ENCODE measurements at regions not wholly inside any gene's neighbourhood (a gene's known extent, or its start where the extent isn't known, plus 50 kb on each side); places are given as distances from the start of the nearest gene placed in this dataset.
A peak's percentile ranks its signal among the peaks of the same experiment; 100 is the strongest.

DNA sequence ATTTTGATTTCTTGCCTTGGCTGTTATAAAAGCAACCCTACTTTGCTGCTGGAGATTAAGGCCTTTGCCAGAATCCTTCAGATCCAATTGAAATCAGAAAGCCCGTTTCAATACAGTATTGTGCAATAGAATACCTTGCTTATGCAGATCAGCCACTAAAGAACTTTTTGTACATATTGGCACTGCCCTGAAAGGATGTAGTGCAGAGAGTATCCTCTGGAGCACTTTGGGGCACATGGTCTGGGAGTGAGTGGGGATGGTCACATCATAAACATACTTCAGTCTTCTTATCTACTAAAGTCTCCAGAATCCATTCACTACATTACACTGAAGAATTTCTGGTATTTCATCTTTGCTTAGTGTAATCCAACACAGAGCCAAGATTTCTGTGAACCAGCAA, 189.0 kb downstream of the CENPF start:
- no peaks in the 10 kb centered on the region for H3K9me3 ChIP-seq (ENCODE audit: control insufficient read depth in 4 of 4, insufficient read depth in 3 of 4, low read length in 3 of 4)
- H3K27ac ChIP-seq (ENCODE audit: low read depth in 1 of 2, low read length in 1 of 2), result no peak overlapping the region
- H3K4me1 ChIP-seq (ENCODE audit: control insufficient read depth in 5 of 5, insufficient read depth in 5 of 5, low read length in 5 of 5), result no peaks in the 10 kb centered on the region
- no peaks in the 10 kb centered on the region for H3K36me3 ChIP-seq (ENCODE audit: control insufficient read depth in 4 of 4, insufficient read depth in 4 of 4, low read length in 4 of 4)
- TF ChIP-seq, protein P1, sequence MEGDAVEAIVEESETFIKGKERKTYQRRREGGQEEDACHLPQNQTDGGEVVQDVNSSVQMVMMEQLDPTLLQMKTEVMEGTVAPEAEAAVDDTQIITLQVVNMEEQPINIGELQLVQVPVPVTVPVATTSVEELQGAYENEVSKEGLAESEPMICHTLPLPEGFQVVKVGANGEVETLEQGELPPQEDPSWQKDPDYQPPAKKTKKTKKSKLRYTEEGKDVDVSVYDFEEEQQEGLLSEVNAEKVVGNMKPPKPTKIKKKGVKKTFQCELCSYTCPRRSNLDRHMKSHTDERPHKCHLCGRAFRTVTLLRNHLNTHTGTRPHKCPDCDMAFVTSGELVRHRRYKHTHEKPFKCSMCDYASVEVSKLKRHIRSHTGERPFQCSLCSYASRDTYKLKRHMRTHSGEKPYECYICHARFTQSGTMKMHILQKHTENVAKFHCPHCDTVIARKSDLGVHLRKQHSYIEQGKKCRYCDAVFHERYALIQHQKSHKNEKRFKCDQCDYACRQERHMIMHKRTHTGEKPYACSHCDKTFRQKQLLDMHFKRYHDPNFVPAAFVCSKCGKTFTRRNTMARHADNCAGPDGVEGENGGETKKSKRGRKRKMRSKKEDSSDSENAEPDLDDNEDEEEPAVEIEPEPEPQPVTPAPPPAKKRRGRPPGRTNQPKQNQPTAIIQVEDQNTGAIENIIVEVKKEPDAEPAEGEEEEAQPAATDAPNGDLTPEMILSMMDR (IDR thresholded peaks at IDR 0.05; ENCODE audit: control extremely low read depth, extremely low read depth), result no peak
- ATAC-seq (ENCODE audit: insufficient read depth, low FRiP score) (no peak), DNase-seq (peak in 1 of 3 donors; percentile 4)
- H3K4me3 ChIP-seq, result no peak overlapping the region
- H3K27me3 ChIP-seq (ENCODE audit: control insufficient read depth in 3 of 3, insufficient read depth in 3 of 3, low read length in 2 of 3), result no peaks in the 10 kb centered on the region
- 40 to 78% methylated on average over 1 of the region's 1 CpG for WGBS, 2 donors
- no peak overlapping the region for H3K9ac ChIP-seq (ENCODE audit: insufficient read depth in 1 of 2, low read length in 2 of 2)

DNA sequence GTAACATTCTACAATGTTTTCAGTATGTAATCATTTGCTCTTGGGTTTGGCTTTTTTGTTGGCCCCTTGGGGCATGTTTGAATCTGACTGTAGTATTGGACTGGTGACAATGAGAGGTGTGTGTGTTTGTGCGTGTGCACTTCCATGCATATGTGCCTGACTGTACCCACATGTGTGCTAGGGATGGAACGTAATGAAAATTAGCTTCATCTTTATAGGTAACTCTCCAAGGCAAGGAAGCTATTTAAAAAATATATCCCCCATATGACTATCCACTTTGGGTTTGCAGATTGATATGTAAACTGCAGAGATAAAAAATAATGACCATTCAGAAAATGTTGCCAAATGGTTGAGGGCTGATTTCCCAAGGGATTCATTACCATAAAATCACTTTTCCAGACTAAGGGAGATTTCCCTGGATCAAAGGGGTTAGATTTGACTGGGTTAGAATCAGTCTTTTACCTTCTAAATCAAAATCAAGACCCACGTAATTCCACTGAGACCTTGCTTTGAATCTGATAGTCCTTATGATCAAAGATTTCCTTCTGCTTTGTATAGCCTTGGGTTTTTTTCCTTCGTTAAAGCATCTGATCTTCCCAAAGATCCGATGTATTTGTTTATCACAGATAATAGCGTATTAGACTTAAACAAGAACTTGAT, 189.7 kb downstream of the CENPF start:
- DNase-seq, result no peak
- TF ChIP-seq, protein P1 (IDR thresholded peaks at IDR 0.05; ENCODE audit: control extremely low read depth, extremely low read depth), result no peak
- no peak for ATAC-seq (ENCODE audit: insufficient read depth, low FRiP score)
- H3K36me3 ChIP-seq (ENCODE audit: control insufficient read depth in 4 of 4, insufficient read depth in 4 of 4, low read length in 4 of 4), result no peaks in the 10 kb centered on the region
- H3K9me3 ChIP-seq (ENCODE audit: control insufficient read depth in 4 of 4, insufficient read depth in 3 of 4, low read length in 3 of 4), result peaks cover 0 to 3% (median 0%) of the 10 kb centered on the region in 4 donors
- H3K9ac ChIP-seq (ENCODE audit: insufficient read depth in 1 of 2, low read length in 2 of 2), result no peak overlapping the region
- WGBS, 2 donors, result 71 to 74% methylated on average over 6 of the region's 6 CpGs
- H3K27me3 ChIP-seq (ENCODE audit: control insufficient read depth in 3 of 3, insufficient read depth in 3 of 3, low read length in 2 of 3), result no peaks in the 10 kb centered on the region
- no peak overlapping the region for H3K27ac ChIP-seq (ENCODE audit: low read depth in 1 of 2, low read length in 1 of 2)
- H3K4me1 ChIP-seq (ENCODE audit: control insufficient read depth in 5 of 5, insufficient read depth in 5 of 5, low read length in 5 of 5), result no peaks in the 10 kb centered on the region
- H3K4me3 ChIP-seq, result no peak overlapping the region

- no peaks in the 10 kb centered on the region for H3K36me3 ChIP-seq (ENCODE audit: control insufficient read depth in 4 of 4, insufficient read depth in 4 of 4, low read length in 4 of 4)
- H3K27ac ChIP-seq (ENCODE audit: low read depth in 1 of 2, low read length in 1 of 2), result no peak overlapping the region
- H3K9ac ChIP-seq (ENCODE audit: insufficient read depth in 1 of 2, low read length in 2 of 2), result no peak overlapping the region
- DNase-seq (no peak), ATAC-seq (ENCODE audit: insufficient read depth, low FRiP score) (no peak)
- no peak overlapping the region for H3K4me3 ChIP-seq
- no peaks in the 10 kb centered on the region for H3K4me1 ChIP-seq (ENCODE audit: control insufficient read depth in 5 of 5, insufficient read depth in 5 of 5, low read length in 5 of 5)
- H3K27me3 ChIP-seq (ENCODE audit: control insufficient read depth in 3 of 3, insufficient read depth in 3 of 3, low read length in 2 of 3), result no peaks in the 10 kb centered on the region
- peaks cover 0 to 3% (median 0%) of the 10 kb centered on the region in 4 donors for H3K9me3 ChIP-seq (ENCODE audit: control insufficient read depth in 4 of 4, insufficient read depth in 3 of 4, low read length in 3 of 4)
- 66 to 83% methylated on average over 2 of the region's 2 CpGs for WGBS, 2 donors
- TF ChIP-seq, protein P1 (IDR thresholded peaks at IDR 0.05; ENCODE audit: control extremely low read depth, extremely low read depth), result no peak
Measured at GRCh38 chr1:214793708-214794107, 190.7 kb downstream of the CENPF start.

GRCh38 chr1:214801191-214801590, 198.2 kb downstream of the CENPF start:
- Histone ChIP-seq H3K27me3 (ENCODE audit: control insufficient read depth in 3 of 3, insufficient read depth in 3 of 3, low read length in 2 of 3) (no peaks in the 10 kb centered on the region), H3K4me1 (ENCODE audit: control insufficient read depth in 5 of 5, insufficient read depth in 5 of 5, low read length in 5 of 5) (no peaks in the 10 kb centered on the region), H3K9ac (ENCODE audit: insufficient read depth in 1 of 2, low read length in 2 of 2) (no peak overlapping the region), H3K27ac (ENCODE audit: low read depth in 1 of 2, low read length in 1 of 2) (no peak overlapping the region), H3K4me3 (no peak overlapping the region), H3K36me3 (ENCODE audit: control insufficient read depth in 4 of 4, insufficient read depth in 4 of 4, low read length in 4 of 4) (no peaks in the 10 kb centered on the region), H3K9me3 (ENCODE audit: control insufficient read depth in 4 of 4, insufficient read depth in 3 of 4, low read length in 3 of 4) (peaks cover 0 to 4% (median 2%) of the 10 kb centered on the region in 4 donors)
- DNase-seq (no peak), ATAC-seq (ENCODE audit: insufficient read depth, low FRiP score) (no peak)
- TF ChIP-seq, protein P1 (IDR thresholded peaks at IDR 0.05; ENCODE audit: control extremely low read depth, extremely low read depth), result no peak
- WGBS, 2 donors, result 89 to 90% methylated on average over 1 of the region's 1 CpG
